GM18951 (cell line): ENCODE measurements at regions not wholly inside any gene's neighbourhood (a gene's known extent, or its start where the extent isn't known, plus 50 kb on each side); places are given as distances from the start of the nearest gene placed in this dataset.

Experiments
- POLR2A ChIP-seq: IDR thresholded peaks from 4 replicates; pipeline ENCODE4 v1.6.1; 2011; ENCODE audit warnings: mild to moderate bottlenecking; ENCODE audit not compliant: insufficient read length, insufficient read depth; ENCODE audit errors: extremely low read depth
- in situ Hi-C: fragments of 300-500 bp; cut with MboI; formaldehyde crosslinking; loops from one replicate; pipeline ENCODE4 v1.12.0; 2022; ENCODE audit warnings: low sequenced_read_pairs, mixed read lengths, inconsistent platforms; ENCODE audit not compliant: unreplicated experiment

GRCh38 chr2:134190807-134191203 is 63.1 kb upstream of the MGAT5 start:
- in situ Hi-C loops, result no loop called here

GRCh38 chr2:134191835-134192234 is 62.0 kb upstream of the MGAT5 start:
- in situ Hi-C loops, result no loop called here
- no peak for TF ChIP-seq POLR2A

More at GRCh38 chr2:134190807-134191203, 63.1 kb upstream of the MGAT5 start:
- no peak for TF ChIP-seq POLR2A

DNA sequence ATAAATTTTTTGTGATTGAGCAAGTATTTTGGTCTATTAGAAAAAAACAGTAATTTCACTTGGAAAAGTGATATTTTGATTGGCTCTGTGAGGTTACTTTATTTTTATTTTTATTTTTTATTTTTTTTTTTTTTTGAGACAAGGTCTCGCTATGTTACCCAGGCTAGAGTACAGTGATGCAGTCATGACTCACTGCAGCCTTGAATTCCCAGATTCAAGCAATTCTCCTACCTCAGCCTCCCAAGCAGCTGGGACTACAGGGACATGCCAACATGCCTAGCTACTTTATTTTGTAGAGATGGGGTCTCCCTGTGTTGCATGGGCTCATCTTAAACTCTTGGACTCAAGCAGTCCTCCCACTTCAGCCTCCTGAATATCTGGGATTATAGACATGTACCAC is 60.9 kb upstream of the MGAT5 start:
- in situ Hi-C loops, result no loop called here
- TF ChIP-seq POLR2A, result no peak

DNA sequence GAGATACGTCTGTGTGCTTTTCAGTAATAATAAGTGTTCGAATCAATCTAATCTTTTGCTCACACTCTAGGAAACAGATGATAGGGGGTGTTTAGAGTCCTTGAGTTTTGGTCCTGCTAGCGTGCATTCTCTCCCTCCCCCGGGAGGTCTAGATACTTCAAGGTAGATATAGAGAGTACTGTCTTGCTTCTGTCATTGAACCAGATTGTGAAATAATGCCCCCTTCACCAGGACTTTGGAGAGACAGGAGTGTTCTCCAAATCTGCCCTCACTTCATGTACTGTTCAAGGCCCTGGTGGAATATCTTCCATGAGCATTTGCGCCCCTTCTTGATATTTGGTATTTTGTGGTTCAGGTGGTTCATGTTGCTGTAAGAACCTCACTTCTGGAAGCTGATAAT is 59.4 kb upstream of the MGAT5 start:
- no peak for TF ChIP-seq POLR2A
- in situ Hi-C loops, result no loop called here

GRCh38 chr2:134195341-134195740 is 58.5 kb upstream of the MGAT5 start:
- in situ Hi-C loops, result no loop called here
- TF ChIP-seq POLR2A, result no peak

GRCh38 chr2:134197445-134197844 is 56.4 kb upstream of the MGAT5 start:
- TF ChIP-seq POLR2A, result no peak
- in situ Hi-C loops, result no loop called here

DNA sequence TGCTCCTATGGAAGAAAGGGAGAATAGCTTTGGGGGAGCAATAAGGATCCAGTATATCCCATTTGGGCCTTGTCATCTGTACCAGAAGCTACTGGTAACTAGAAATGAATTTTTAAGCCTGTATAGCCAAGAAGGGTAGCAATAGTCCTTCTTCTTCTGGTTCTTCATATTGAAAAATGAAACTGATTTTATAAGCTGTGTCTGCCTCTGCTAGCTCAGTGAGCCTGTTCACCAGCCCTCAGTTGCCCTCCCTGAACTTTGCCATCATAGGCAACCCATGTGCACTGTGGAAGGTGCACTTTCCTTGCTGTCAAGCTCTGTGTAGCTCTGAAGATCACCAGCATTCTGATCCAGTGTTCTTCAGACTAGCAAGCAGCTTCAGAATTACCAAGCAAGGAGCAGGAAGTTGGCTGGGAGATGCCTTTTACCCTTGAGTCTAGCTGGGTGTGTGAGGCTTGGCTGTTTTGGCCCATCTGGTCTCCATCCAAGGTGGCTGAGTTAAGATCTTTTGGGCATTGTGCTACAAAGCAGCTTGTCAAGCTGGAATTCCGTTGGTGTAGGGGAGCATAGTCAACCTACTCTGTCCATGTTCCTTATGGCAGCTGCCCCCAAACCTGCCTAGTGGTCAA is 55.8 kb upstream of the MGAT5 start:
- TF ChIP-seq POLR2A, result no peak
- in situ Hi-C loops, result no loop called here

DNA sequence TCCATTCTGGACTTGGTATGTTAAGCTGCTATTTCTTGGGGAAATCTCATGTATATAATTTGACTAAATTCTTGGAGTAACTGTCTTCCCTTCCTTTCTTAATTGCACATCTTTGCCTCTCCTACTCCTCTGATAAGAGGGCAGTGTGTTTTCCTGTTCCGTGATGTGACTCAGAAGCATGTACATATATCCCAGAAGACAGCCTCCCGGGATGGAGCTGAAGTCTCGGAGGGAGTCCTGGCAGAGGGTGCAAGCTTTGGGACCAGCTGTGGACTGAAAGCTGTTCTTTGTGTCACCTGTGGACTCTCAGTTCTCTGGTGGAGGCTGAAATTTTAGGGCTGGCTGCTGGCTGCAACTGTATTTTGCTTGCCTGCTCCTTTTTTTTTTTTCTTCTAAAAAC is 54.7 kb upstream of the MGAT5 start:
- in situ Hi-C loops, result no loop called here
- TF ChIP-seq POLR2A, result no peak

GRCh38 chr2:134200036-134200618 is 53.7 kb upstream of the MGAT5 start:
- in situ Hi-C loops, result no loop called here
- TF ChIP-seq POLR2A, result no peak

- TF ChIP-seq POLR2A, result no peak
- in situ Hi-C loops, result no loop called here
Measured at GRCh38 chr2:134201533-134201932, 52.3 kb upstream of the MGAT5 start.

DNA sequence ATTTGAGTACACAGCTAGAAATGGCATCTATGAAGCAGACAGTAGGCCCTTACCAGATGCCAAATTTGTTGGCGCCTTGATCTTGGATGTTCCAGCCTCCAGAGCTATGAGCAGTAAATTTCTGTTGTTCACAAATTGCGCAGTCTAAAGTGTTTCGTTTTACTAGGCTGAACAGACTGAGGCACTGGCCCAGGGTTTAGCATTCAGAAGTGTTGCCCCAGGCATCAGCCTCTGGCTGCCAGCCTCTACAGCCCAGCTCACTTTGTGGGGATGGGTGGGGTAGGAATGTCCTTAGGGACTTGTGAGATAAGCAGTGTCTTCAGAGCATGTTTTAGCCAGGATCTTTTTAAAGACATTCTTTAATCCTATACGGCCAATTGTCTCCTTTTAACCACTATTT is 51.5 kb upstream of the MGAT5 start:
- in situ Hi-C loops, result no loop called here
- TF ChIP-seq POLR2A, result no peak

- no peak for TF ChIP-seq POLR2A
- in situ Hi-C loops, result no loop called here
Measured at GRCh38 chr2:134203175-134203574, 50.7 kb upstream of the MGAT5 start.
